ENCODE measurements at regions not wholly inside any gene's neighbourhood (a gene's known extent, or its start where the extent isn't known, plus 50 kb on each side); places are given as distances from the start of the nearest gene placed in this dataset.

GRCh38 chr4:124396333-124396732 is 316.2 kb downstream of the ANKRD50 start:
- no peak for DNase-seq

DNA sequence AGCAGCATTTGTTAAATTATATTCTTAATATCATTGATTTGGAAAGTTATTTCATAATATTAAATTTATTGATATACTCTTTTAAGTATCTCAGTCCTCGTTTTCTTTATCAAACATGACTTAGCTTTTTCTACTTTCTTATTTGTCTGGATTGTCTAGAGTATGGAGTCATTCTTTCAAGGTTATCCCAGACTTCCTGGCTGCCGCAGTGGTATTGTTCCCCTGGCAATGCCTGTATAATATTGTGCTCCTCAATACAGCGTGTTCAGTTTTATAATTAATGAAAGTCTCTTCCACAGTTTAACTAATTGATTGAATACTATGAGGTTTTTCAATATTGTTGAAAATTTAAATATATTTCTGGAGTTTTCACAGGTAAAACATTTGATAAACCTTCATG is 310.9 kb downstream of the ANKRD50 start:
- no peak for DNase-seq

DNA sequence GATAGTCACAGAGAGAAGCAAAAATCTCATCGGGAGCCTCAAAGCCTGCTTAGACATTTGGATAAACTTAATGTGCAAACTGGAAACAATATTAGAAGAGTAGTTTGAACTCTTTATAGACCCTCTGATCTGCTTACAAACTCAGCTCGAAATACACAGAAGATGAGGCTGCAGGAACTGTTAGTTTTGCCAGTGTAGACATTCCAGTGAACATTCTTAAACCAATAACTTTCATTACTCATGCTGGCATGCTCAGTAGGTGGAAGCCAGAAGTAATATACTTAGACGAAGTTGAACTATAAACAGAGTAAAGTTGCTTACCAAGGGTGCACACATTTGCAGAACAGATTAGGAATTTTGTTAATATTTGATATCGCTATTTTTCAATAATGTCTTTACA is 303.5 kb downstream of the ANKRD50 start:
- no peak for DNase-seq

DNA sequence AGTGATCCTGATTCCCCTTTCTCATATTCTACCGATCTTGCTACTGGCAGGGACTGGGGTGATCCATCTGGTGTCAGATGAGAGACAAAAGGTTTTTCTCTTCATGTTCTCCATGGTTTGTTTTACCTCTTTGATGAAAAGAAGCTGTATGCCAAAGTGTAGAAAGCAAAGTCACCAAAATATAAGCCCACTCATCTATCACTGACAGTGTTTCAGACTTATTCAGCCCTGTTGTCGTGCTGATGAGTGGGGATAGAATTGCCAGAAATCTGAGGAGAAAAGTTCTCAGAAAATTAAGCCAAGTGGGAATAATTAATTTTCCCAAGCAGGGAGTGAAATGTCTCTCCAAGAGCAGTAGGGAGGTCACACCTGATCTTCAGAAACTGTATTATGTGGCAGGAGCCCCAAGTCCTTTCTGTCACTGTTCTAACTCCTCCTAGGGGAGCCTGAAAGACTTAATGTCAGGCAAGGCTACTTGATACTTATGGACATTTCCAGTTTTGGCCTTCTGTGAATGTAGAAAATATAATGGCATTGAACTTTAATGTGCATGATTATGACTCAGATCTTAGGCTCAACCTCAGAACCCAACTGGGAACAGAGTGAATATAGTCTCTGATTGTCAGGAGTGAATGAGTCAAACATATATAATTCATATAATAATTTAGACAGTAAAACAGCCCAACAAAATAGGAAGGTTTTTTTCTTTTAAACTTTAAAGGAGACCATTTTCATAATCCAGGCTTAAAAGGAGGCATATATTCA is 298.1 kb downstream of the ANKRD50 start:
- no peak for DNase-seq

DNA sequence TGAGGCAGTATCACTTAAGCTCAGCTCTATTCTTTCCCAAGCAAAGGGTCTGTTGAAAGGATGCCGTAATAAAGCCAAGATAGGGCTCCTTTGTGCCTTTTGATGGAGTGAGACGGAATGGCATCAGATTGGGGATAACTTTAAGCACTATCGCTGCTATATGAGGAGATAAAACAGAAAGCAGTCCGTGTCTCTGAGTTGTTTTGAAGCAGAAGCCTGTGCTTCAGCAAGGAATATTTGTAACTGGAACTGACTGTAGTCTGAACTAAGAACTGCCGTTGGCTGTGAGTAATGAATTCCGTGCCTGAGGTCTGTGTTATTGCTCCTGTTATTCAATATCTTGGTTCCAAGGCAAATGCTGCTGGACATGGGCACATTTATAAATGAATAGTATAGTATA is 297.4 kb downstream of the ANKRD50 start:
- no peak for DNase-seq

DNA sequence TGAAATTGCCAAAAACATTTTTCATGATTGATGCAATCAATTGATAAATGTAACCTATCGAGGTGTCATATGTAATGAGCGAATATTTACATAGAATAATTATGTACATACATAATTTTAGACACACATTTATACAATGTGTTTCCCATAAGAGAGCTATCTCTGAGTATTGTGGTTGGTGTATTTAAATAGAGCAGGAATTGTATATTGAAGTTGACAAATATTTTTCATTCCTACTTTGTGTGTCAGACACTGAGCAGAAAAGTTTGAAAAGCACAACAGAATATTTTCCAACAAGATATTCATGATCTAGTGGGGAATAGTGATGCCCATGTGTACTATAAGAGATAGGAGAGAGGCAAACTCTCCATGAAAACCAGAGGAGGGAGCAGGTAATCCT is 295.2 kb downstream of the ANKRD50 start:
- no peak for DNase-seq

GRCh38 chr4:124420166-124420695 is 292.3 kb downstream of the ANKRD50 start:
- DNase-seq: no peak

DNA sequence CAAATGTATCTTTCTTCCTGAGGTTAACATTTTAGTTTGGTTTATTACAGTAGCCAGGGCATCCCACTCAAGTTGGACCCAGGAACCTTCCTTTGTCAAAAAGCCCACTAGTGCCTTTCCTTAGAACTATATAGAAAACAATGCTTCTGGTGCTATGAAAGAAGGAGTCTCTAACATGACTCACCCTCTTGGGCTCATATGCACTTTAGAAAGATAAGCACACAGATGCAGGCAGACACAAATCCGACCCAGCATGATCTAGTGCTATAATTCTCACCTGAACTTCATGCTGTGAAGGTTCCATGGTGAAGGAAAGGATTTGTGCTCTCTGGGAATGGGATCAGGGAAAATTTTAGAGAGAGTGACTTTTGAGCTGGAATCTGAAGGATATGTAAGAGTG is 289.4 kb downstream of the ANKRD50 start:
- no peak for DNase-seq

DNA sequence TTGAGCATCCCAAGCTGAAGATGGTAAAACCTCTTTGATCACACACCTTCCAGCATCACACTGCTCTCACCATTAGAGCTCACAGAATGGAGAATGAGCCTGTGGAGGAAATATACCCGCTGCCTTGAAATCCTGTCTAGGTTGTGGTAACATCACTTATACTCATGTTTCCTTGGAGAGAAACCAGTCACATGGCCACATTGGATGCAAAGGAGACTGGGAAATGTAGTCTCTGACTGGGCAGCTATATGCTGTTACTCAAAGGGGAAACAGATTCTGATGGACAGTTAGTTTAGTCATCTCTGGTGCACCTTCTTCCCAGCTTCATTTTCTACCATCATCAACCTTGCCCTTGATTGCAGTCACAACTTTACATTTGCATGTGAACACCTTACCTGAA is 286.3 kb downstream of the ANKRD50 start:
- DNase-seq: no peak

GRCh38 chr4:124427095-124427767 is 285.3 kb downstream of the ANKRD50 start:
- no peak for DNase-seq

DNA sequence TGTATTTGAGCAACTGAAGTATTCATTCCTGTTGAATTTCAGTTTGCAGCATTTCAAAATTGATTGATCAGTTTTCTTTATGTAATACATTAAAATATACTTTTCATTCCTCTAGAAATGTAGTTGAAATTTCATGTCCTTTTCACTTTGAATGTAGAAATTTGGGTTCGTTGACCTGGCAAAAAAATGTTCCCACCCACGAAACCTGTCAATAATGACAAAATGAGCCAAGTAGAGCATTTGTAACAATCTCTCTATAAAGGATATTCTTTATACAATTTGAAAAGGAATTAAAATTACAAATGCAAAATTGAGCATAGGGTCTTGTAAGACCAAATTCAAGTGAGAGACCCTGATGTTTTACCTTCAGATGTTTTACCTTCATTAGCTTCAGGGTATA is 283.9 kb downstream of the ANKRD50 start:
- no peak for DNase-seq

GRCh38 chr4:124429746-124430250 is 282.7 kb downstream of the ANKRD50 start:
- DNase-seq: no peak

DNA sequence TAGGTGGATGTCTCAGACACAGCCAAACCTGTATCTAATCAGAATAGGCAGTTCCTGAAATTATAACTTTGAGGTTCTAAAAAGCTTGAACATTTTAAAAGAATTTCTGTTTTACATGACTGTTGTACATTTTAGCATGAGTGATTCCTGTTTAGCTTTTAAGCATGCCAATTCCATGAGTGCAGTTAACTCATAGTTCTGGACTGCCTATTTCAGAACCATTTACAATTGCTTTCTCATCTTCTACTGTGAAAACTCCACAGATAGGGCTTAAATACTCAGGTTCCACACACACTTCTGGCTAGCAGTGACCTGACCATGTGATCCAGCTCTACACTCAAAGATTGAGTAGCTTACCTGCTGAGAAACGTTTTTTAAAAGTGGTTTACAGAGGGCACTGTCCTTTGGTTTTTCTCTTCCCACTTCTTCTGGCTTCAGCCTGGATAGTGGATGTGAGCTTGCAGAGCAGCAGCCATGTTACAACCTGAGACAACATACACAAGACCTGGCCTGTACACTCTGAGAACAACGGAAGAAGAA is 280.8 kb downstream of the ANKRD50 start:
- no peak for DNase-seq

GRCh38 chr4:124432500-124432899 is 280.0 kb downstream of the ANKRD50 start:
- no peak for DNase-seq

DNA sequence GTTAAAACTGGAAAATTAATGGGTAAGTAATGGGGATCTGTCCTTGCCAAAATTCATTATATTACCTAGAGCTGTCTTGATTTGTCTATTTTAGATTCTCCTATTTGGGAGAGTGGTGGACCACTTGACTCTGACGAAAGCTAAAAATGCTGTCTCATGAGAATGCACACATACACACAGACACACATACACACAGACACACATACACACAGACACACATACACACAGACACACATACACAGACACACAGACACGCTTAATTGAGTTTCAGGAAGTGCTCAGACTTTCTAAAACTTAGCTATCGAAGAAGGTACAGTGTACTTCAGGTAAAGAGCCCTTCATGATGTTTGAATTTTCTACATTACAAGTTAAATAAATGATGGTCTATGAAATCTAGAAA is 279.5 kb downstream of the ANKRD50 start:
- no peak for DNase-seq

GRCh38 chr4:124433500-124433899 is 279.0 kb downstream of the ANKRD50 start:
- DNase-seq: no peak

- no peak for DNase-seq
Observed at GRCh38 chr4:124435274-124435950, 277.1 kb downstream of the ANKRD50 start.

DNA sequence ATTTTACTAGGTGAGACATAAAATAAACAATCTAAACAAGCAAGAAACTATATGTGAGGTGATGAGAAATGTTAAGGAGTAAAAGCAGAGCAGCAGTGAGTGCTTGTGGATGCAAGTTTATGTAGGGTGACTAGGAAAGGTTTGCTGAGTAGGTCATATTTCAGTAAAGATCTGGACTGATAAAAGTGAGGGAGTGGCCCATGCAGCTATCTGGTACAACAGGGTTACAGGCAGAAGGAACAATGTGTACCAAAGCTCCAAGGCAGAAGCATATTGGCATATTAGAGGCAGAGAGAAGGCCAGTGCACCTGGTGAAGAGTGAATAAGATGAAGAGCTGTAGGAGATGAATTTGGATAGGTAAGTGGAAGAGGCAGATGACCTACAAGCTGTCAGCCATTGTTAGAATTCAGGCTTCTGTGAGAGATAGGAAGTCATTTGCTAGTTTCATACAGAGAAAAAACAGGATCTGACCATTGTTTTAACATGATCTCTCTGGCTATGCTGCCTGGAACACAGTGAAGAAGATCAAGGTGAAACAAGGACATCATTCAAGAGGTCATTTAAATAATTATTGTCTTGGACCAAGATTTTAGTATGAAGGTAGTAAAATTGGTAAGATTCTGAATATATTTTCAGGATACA is 274.6 kb downstream of the ANKRD50 start:
- DNase-seq: no peak

GRCh38 chr4:124445071-124445470 is 267.5 kb downstream of the ANKRD50 start:
- DNase-seq: no peak

DNA sequence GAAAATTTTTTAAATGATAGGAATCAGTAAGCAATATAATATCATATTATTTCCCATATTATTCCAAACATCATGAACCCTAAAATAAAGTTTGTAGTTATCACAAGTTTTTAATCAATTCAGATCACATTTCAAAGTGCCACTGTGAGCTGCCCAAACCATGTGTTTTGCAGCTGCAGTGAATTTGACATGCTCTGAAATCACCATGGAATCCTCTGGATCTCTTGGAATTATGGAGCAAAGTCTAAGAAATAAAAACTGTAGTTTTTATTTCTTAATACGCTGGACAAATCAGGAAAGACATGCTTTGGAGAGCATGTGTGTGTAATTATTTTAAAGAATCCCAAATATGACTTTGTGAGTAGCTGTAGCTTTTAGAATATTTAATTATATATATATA is 262.7 kb downstream of the ANKRD50 start:
- DNase-seq: no peak

- no peak for DNase-seq
Observed at GRCh38 chr4:124450851-124451250, 261.7 kb downstream of the ANKRD50 start.

DNA sequence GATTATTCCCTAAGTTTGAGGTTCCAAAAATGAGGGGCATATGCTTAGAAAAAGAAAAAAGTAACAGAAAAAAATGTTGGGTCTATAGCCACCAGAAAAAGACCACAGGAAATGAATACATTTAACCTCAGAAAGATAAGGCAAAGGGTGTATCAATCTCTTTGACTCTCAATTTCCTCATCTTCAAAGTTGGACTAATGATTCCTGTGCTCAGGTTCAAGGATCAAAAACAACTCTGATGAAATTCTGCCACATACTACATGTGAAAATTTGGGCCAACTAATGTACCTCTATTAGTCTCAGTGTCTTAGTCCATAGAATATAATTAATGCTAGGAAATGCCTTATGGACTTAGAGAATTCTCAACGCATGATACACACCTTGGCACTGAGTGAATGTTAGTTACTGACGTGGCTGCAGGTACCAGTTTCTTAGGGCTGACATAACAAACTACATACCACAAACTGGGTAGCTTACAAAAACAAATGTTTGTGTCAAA is 257.7 kb downstream of the ANKRD50 start:
- no peak for DNase-seq

- no peak for DNase-seq
Observed at GRCh38 chr4:124455671-124456070, 256.9 kb downstream of the ANKRD50 start.

All from NCI-H774 (cell line).